ENCODE measurements at regions not wholly inside any gene's neighbourhood (a gene's known extent, or its start where the extent isn't known, plus 50 kb on each side); places are given as distances from the start of the nearest gene placed in this dataset.

DNA sequence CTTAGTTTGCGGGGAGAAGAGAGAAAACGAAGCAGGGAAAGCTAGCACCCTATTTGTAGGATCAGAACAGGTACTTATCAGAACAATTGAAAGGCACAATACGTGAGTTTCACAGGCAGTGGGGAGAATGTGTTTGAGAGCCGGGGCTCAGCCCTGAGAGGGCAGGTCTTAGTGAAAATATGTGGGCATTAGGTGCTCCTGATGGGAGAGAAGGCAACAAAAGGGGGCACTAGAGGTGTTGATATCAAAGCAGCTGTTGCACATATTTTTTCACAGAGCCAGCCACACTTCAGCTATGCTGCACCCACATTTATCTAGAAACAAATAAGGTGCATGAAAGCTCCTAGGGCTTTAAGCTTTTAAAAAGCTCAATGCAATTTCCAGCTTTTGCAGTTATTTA, 99.7 kb upstream of the MAN2A1 start:
- Histone ChIP-seq H3K27me3 (ENCODE audit: control insufficient read depth in 2 of 2, insufficient read depth in 2 of 2, low read length in 2 of 2) (no peaks in the 10 kb centered on the region), H4K20me1 (replicated peaks; ENCODE audit: control insufficient read depth, extremely low read depth, insufficient read depth, low read length) (no peaks in the 10 kb centered on the region), H3K27ac (ENCODE audit: insufficient read depth, low read depth, low read length) (no peak overlapping the region), H2AFZ (ENCODE audit: low read depth, low read length) (no peak overlapping the region), H3K4me1 (ENCODE audit: control insufficient read depth, extremely low read depth, insufficient read depth, low read length) (no peaks in the 10 kb centered on the region), H3K9ac (replicated peaks; ENCODE audit: extremely low read depth, insufficient read depth, low read length) (no peak overlapping the region), H3K9me3 (replicated peaks; ENCODE audit: control insufficient read depth, insufficient read depth, low read length) (no peaks in the 10 kb centered on the region), H3K36me3 (ENCODE audit: control insufficient read depth in 2 of 2, extremely low read depth in 1 of 2, insufficient read depth in 2 of 2, low read length in 2 of 2) (no peaks in the 10 kb centered on the region), H3K4me3 (replicated peaks in 1 of 3; ENCODE audit: insufficient read depth in 1 of 3, low read depth in 1 of 3, low read length in 3 of 3) (no peak overlapping the region), H3K4me2 (ENCODE audit: insufficient read depth, low read length) (no peak overlapping the region), H3K79me2 (ENCODE audit: control insufficient read depth, insufficient read depth, low read length) (no peaks in the 10 kb centered on the region), H3K9me1 (replicated peaks; ENCODE audit: control insufficient read depth, extremely low read depth, insufficient read depth, low read length) (no peaks in the 10 kb centered on the region)
- POLR2A ChIA-PET, result no interaction called here
- dilution Hi-C loops (cut with MboI; ENCODE audit: extremely low pct_ligation_motif_present, low sequenced_read_pairs) (no loop called here), intact Hi-C loops (cut with micrococcal nuclease) (loop anchor here (2.0 to 10.0 kb wide), 2 partner anchors 99 to 1035 kb away; partner anchors contain the start of gene MAN2A1)
- TF ChIP-seq, protein P1, sequence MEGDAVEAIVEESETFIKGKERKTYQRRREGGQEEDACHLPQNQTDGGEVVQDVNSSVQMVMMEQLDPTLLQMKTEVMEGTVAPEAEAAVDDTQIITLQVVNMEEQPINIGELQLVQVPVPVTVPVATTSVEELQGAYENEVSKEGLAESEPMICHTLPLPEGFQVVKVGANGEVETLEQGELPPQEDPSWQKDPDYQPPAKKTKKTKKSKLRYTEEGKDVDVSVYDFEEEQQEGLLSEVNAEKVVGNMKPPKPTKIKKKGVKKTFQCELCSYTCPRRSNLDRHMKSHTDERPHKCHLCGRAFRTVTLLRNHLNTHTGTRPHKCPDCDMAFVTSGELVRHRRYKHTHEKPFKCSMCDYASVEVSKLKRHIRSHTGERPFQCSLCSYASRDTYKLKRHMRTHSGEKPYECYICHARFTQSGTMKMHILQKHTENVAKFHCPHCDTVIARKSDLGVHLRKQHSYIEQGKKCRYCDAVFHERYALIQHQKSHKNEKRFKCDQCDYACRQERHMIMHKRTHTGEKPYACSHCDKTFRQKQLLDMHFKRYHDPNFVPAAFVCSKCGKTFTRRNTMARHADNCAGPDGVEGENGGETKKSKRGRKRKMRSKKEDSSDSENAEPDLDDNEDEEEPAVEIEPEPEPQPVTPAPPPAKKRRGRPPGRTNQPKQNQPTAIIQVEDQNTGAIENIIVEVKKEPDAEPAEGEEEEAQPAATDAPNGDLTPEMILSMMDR (IDR thresholded peaks at IDR 0.05; ENCODE audit: extremely low read depth in 1 of 2, insufficient read depth in 1 of 2, low read depth in 1 of 2, low read length in 2 of 2), result no peak
- TF ChIP-seq MYC (IDR thresholded peaks at IDR 0.05; ENCODE audit: low read depth, low read length), result no peak
- FAIRE-seq (no peak), DNase-seq (ENCODE audit: low read depth, low spot score) (peak; percentile 2)
- CTCF ChIA-PET, result interaction anchor here (1.0 to 2.4 kb wide), 3 partner anchors 99 to 1036 kb away, joined by 3 to 21 read pairs (median 3); no protein-coding TSS in a partner anchor
- BruUV-seq (replicated peaks), result no TSS peak

- no peaks in the 10 kb centered on the region for H3K36me3 ChIP-seq (ENCODE audit: control insufficient read depth in 2 of 2, extremely low read depth in 1 of 2, insufficient read depth in 2 of 2, low read length in 2 of 2)
- H3K9me3 ChIP-seq (replicated peaks; ENCODE audit: control insufficient read depth, insufficient read depth, low read length), result no peaks in the 10 kb centered on the region
- no peak overlapping the region for H3K27ac ChIP-seq (ENCODE audit: insufficient read depth, low read depth, low read length)
- DNase-seq (ENCODE audit: low read depth, low spot score), result no peak
- H3K4me1 ChIP-seq (ENCODE audit: control insufficient read depth, extremely low read depth, insufficient read depth, low read length), result no peaks in the 10 kb centered on the region
- H3K27me3 ChIP-seq (ENCODE audit: control insufficient read depth in 2 of 2, insufficient read depth in 2 of 2, low read length in 2 of 2), result no peaks in the 10 kb centered on the region
- dilution Hi-C loops (cut with MboI; ENCODE audit: extremely low pct_ligation_motif_present, low sequenced_read_pairs), result no loop called here
- H3K79me2 ChIP-seq (ENCODE audit: control insufficient read depth, insufficient read depth, low read length), result no peaks in the 10 kb centered on the region
- no peak overlapping the region for H3K9ac ChIP-seq (replicated peaks; ENCODE audit: extremely low read depth, insufficient read depth, low read length)
- no peaks in the 10 kb centered on the region for H3K9me1 ChIP-seq (replicated peaks; ENCODE audit: control insufficient read depth, extremely low read depth, insufficient read depth, low read length)
- intact Hi-C loops (cut with micrococcal nuclease), result loop anchor here (10.0 kb wide), 1 partner anchor 1036 kb away; no protein-coding TSS in a partner anchor
- no TSS peak for BruUV-seq (replicated peaks)
- no peak overlapping the region for H2AFZ ChIP-seq (ENCODE audit: low read depth, low read length)
- POLR2A ChIA-PET, result no interaction called here
- CTCF ChIA-PET, result interaction anchor here (2.4 kb wide), 1 partner anchor 1036 kb away, joined by 21 read pairs; no protein-coding TSS in a partner anchor
- TF ChIP-seq MYC (IDR thresholded peaks at IDR 0.05; ENCODE audit: low read depth, low read length), result no peak
- no peak for TF ChIP-seq GATA2 (IDR thresholded peaks at IDR 0.05; ENCODE audit: insufficient read depth, insufficient read length, low read depth, low read length)
- no peak for TF ChIP-seq POLR2AphosphoS5 (IDR thresholded peaks at IDR 0.05; ENCODE audit: insufficient read depth, low read depth, low read length)
- TF ChIP-seq, protein P1 (IDR thresholded peaks at IDR 0.05; ENCODE audit: extremely low read depth in 1 of 2, insufficient read depth in 1 of 2, low read depth in 1 of 2, low read length in 2 of 2), result no peak
- TF ChIP-seq FOS (IDR thresholded peaks at IDR 0.05; ENCODE audit: borderline replicate concordance, insufficient read depth, low read length), result no peak
- no peak for TF ChIP-seq POLR2A (IDR thresholded peaks at IDR 0.05; ENCODE audit: low read depth, low read length)
- no peak for TF ChIP-seq JUN (IDR thresholded peaks at IDR 0.05; ENCODE audit: borderline replicate concordance, insufficient read depth, insufficient read length, low read depth)
- TF ChIP-seq, protein P2, sequence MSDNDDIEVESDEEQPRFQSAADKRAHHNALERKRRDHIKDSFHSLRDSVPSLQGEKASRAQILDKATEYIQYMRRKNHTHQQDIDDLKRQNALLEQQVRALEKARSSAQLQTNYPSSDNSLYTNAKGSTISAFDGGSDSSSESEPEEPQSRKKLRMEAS (IDR thresholded peaks at IDR 0.05; ENCODE audit: insufficient read depth, insufficient read length), result no peak
- no peak for TF ChIP-seq EZH2 (IDR thresholded peaks at IDR 0.05; ENCODE audit: borderline replicate concordance, low read depth, low read length, severe bottlenecking)
- no peaks in the 10 kb centered on the region for H4K20me1 ChIP-seq (replicated peaks; ENCODE audit: control insufficient read depth, extremely low read depth, insufficient read depth, low read length)
- H3K4me3 ChIP-seq (replicated peaks in 1 of 3; ENCODE audit: insufficient read depth in 1 of 3, low read depth in 1 of 3, low read length in 3 of 3), result no peak overlapping the region
- no peak for FAIRE-seq
- no peak overlapping the region for H3K4me2 ChIP-seq (ENCODE audit: insufficient read depth, low read length)
Measured at GRCh38 chr5:109589239-109589638, 100.5 kb upstream of the MAN2A1 start.
